ENCODE measurements at regions not wholly inside any gene's neighbourhood (a gene's known extent, or its start where the extent isn't known, plus 50 kb on each side); places are given as distances from the start of the nearest gene placed in this dataset.

DNA sequence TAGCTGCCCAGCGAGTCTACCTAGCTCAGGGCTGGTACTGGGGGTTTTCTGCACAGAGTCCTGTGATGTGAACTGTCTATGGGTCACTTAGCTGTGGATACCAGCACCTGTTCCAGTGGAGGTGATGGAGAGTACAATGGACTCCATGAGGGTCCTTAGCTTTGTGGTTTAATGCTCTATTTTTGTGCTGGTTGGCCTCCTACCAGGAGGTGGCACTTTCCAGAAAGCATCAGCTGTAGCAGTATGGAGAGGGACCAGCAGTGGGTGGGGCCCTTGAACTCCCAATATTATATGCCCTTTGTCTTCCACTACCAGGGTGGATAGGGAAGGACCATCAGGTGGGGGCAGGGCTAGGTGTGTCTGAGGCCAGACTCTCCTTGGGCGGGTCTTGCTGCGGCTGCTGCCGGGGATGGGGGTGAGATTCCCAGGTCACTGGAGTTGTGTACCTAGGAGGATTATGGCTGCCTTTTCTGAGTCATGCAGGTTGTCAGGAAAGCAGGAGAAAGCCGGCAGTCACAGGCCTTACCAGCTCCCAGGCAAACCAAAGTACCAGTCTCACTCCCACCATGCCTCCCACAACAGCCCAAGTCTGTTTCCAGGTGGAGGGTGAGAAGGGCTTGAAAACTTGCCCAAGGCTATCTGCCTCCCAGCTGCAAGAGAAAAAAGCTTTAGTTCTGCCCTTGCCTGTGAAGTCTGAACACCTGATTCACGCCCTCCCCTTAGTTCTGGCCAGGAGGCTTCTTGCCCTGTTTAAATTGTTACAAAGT, 163.0 kb upstream of the NUDT4 start:
- intact Hi-C loops (cut with DNase I), result no loop called here
- Histone ChIP-seq H3K36me3 (no peaks in the 10 kb centered on the region), H3K4me3 (no peak overlapping the region), H3K27me3 (no peaks in the 10 kb centered on the region), H3K27ac (no peak overlapping the region), H3K9me3 (no peaks in the 10 kb centered on the region), H3K4me1 (ENCODE audit: insufficient read depth) (no peaks in the 10 kb centered on the region)
- 80 to 94% (median 83%) methylated on average over 6 of the region's 6 CpGs for WGBS, 3 donors
- TF ChIP-seq POLR2A (IDR thresholded peaks at IDR 0.05) (no peak), EP300 (IDR thresholded peaks at IDR 0.05) (no peak)
- TF ChIP-seq, protein P1, sequence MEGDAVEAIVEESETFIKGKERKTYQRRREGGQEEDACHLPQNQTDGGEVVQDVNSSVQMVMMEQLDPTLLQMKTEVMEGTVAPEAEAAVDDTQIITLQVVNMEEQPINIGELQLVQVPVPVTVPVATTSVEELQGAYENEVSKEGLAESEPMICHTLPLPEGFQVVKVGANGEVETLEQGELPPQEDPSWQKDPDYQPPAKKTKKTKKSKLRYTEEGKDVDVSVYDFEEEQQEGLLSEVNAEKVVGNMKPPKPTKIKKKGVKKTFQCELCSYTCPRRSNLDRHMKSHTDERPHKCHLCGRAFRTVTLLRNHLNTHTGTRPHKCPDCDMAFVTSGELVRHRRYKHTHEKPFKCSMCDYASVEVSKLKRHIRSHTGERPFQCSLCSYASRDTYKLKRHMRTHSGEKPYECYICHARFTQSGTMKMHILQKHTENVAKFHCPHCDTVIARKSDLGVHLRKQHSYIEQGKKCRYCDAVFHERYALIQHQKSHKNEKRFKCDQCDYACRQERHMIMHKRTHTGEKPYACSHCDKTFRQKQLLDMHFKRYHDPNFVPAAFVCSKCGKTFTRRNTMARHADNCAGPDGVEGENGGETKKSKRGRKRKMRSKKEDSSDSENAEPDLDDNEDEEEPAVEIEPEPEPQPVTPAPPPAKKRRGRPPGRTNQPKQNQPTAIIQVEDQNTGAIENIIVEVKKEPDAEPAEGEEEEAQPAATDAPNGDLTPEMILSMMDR (IDR thresholded peaks at IDR 0.05), result no peak
- no peak for DNase-seq

DNA sequence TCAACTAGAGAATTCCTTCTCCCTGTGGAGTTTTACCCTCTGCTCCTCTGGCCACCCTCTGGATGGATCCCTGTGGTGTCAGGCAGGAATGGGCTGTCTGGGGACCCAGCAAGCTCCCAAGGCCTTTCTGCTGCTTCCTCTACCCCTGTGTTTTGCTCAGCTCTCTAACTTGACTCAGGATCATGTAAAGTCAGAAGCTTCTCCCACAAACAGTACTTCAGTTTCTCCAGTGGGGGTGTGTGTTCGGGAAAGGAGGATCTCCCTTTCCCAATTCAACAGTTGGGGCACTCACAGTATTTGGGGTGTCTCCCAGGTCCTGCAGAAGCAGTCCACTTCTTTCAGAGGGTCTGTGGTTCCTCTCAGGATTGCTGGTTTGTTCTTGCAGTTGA, 162.4 kb upstream of the NUDT4 start:
- DNase-seq, result no peak
- Histone ChIP-seq H3K27me3 (no peaks in the 10 kb centered on the region), H3K4me1 (ENCODE audit: insufficient read depth) (no peaks in the 10 kb centered on the region), H3K36me3 (no peaks in the 10 kb centered on the region), H3K9me3 (no peaks in the 10 kb centered on the region), H3K27ac (no peak overlapping the region), H3K4me3 (no peak overlapping the region)
- WGBS, 3 donors, result 94 to 100% (median 95%) methylated on average over 1 of the region's 1 CpG
- TF ChIP-seq POLR2A (IDR thresholded peaks at IDR 0.05), result no peak
- TF ChIP-seq, protein P1 (IDR thresholded peaks at IDR 0.05), result no peak
- TF ChIP-seq EP300 (IDR thresholded peaks at IDR 0.05), result no peak
- intact Hi-C loops (cut with DNase I), result no loop called here

DNA sequence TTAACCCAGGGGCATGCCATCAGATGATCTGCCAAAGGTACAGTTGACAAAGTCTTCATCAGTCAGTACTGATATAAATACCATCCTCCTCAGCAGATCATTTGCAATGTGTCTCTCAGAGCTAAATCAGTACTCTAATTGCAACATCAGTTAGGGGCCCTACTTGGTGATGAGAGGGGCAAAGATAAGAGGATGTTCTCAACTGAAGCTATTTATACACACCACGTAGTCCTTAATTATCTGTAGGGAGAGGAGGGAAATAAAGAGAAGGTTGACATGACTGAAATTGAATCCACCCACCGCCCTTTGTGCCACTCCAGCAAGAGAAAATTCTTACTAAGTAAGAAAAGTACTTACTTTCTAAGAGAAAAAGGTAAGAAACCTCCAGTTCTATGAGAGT, 157.8 kb upstream of the NUDT4 start:
- no peak for DNase-seq
- intact Hi-C loops (cut with DNase I), result no loop called here
- H3K4me1 ChIP-seq (ENCODE audit: insufficient read depth), result peaks cover 2% of the 10 kb centered on the region
- no peak overlapping the region for H3K27ac ChIP-seq
- no peaks in the 10 kb centered on the region for H3K36me3 ChIP-seq
- TF ChIP-seq EP300 (IDR thresholded peaks at IDR 0.05) (no peak), POLR2A (IDR thresholded peaks at IDR 0.05) (no peak)
- TF ChIP-seq, protein P1 (IDR thresholded peaks at IDR 0.05), result no peak
- WGBS, 3 donors, result 71 to 83% (median 73%) methylated on average over 2 of the region's 2 CpGs
- H3K27me3 ChIP-seq, result no peaks in the 10 kb centered on the region
- no peaks in the 10 kb centered on the region for H3K9me3 ChIP-seq
- H3K4me3 ChIP-seq, result no peak overlapping the region

DNA sequence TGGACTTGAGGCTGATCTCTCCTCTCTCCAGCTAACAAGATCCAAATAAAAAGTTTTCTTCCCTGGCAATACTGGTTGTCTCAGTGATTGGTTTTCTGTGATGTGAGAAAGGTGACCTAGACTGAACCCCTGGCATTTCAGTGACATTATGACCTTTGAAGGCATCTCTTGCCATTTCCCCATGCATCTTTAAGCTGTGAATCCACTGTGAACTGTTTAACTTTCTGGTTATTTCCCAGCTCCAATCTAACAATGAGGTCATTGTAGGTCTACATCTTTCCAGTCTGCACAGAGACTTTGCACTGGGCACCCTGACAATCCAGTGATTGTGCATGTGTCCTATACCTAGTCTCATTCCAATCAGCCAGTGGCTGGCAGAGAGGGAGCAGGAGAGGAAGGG, 155.9 kb upstream of the NUDT4 start:
- no peak for DNase-seq
- Histone ChIP-seq H3K27me3 (no peaks in the 10 kb centered on the region), H3K27ac (no peak overlapping the region), H3K4me3 (no peak overlapping the region), H3K9me3 (no peaks in the 10 kb centered on the region), H3K36me3 (no peaks in the 10 kb centered on the region), H3K4me1 (ENCODE audit: insufficient read depth) (peaks cover 2% of the 10 kb centered on the region)
- intact Hi-C loops (cut with DNase I), result no loop called here
- no peak for TF ChIP-seq EP300 (IDR thresholded peaks at IDR 0.05)
- TF ChIP-seq POLR2A (IDR thresholded peaks at IDR 0.05), result no peak
- TF ChIP-seq, protein P1 (IDR thresholded peaks at IDR 0.05), result no peak

Measured in ovary (tissue), 7 donors.